ENCODE measurements at regions not wholly inside any gene's neighbourhood (a gene's known extent, or its start where the extent isn't known, plus 50 kb on each side); places are given as distances from the start of the nearest gene placed in this dataset.

- TF ChIP-seq CTCF (IDR thresholded peaks at IDR 0.05; ENCODE audit: poor library complexity, severe bottlenecking) = no peak
- TF ChIP-seq EP300 (conservative IDR thresholded peaks at IDR 0.05; ENCODE audit: poor library complexity, severe bottlenecking) = no peak
- no peak for TF ChIP-seq POLR2AphosphoS5 (IDR thresholded peaks at IDR 0.05)
- TF ChIP-seq SMC3 (conservative IDR thresholded peaks at IDR 0.05; ENCODE audit: poor library complexity) = no peak
- no peak for TF ChIP-seq TAF1 (IDR thresholded peaks at IDR 0.05; ENCODE audit: low read depth)
Measured at GRCh38 chr1:209276321-209276720, 307.2 kb upstream of the CAMK1G start.
